ENCODE measurements at regions not wholly inside any gene's neighbourhood (a gene's known extent, or its start where the extent isn't known, plus 50 kb on each side); places are given as distances from the start of the nearest gene placed in this dataset.

DNA sequence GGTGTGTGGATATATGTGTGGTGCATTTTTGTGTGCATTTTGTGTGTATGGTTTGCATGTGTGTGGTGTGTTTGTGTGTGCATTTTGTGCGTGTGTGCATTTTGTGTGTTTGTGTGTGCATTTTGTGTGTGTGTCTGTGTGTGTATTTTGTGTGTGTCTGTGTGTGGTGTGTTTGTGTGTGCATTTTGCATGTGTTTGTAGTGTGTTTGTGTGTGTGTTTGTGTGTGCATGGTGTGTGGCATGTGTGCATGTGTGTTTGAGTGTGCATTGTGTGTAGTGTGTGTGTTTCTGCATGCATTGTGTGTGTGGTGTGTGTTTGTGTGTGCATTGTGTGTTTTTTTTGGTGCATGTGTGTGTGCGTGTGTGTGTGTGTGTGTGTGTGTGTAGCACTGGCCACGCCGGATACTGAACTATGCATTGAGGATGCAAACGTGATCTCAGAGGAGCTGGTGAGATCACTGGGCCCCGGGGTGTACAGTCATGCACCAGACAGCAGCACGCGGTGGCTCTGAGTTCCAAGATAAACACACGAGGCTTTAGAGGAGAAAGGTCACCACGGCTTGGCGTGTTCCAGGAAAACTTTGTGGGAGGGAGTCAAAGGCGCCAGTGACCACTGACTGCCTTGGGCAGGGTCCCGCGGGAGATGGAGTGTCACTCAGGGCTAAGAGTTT, 106.6 kb upstream of the SHH start:
- H3K4me3 Mint-ChIP-seq: no peak overlapping the region; the same call in 2 of the 3 replicates
- DNase-seq (ENCODE audit: low spot score): no peak

More for the DNA sequence above, 106.6 kb upstream of the SHH start:
- no peak overlapping the region for H3K4me3 ChIP-seq
- no peaks in the 10 kb centered on the region for H4K20me1 ChIP-seq (replicated peaks; ENCODE audit: insufficient read depth)
- H3K4me1 Mint-ChIP-seq: peaks cover 12% of the 10 kb centered on the region
- H2AFZ ChIP-seq: no peak overlapping the region
- no peaks in the 10 kb centered on the region; the same call in 2 of the 3 replicates for H3K9me3 Mint-ChIP-seq
- H3K79me2 ChIP-seq (replicated peaks; ENCODE audit: insufficient read depth): no peaks in the 10 kb centered on the region
- no peaks in the 10 kb centered on the region for H3F3A ChIP-seq (replicated peaks; ENCODE audit: low read depth)
- H3K27ac ChIP-seq (ENCODE audit: low read depth): no peak overlapping the region
- no peaks in the 10 kb centered on the region for H3K36me3 ChIP-seq (ENCODE audit: insufficient read depth)
- TF ChIP-seq, protein P1, sequence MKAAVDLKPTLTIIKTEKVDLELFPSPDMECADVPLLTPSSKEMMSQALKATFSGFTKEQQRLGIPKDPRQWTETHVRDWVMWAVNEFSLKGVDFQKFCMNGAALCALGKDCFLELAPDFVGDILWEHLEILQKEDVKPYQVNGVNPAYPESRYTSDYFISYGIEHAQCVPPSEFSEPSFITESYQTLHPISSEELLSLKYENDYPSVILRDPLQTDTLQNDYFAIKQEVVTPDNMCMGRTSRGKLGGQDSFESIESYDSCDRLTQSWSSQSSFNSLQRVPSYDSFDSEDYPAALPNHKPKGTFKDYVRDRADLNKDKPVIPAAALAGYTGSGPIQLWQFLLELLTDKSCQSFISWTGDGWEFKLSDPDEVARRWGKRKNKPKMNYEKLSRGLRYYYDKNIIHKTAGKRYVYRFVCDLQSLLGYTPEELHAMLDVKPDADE (IDR thresholded peaks at IDR 0.05): no peak
- TF ChIP-seq, protein P2, sequence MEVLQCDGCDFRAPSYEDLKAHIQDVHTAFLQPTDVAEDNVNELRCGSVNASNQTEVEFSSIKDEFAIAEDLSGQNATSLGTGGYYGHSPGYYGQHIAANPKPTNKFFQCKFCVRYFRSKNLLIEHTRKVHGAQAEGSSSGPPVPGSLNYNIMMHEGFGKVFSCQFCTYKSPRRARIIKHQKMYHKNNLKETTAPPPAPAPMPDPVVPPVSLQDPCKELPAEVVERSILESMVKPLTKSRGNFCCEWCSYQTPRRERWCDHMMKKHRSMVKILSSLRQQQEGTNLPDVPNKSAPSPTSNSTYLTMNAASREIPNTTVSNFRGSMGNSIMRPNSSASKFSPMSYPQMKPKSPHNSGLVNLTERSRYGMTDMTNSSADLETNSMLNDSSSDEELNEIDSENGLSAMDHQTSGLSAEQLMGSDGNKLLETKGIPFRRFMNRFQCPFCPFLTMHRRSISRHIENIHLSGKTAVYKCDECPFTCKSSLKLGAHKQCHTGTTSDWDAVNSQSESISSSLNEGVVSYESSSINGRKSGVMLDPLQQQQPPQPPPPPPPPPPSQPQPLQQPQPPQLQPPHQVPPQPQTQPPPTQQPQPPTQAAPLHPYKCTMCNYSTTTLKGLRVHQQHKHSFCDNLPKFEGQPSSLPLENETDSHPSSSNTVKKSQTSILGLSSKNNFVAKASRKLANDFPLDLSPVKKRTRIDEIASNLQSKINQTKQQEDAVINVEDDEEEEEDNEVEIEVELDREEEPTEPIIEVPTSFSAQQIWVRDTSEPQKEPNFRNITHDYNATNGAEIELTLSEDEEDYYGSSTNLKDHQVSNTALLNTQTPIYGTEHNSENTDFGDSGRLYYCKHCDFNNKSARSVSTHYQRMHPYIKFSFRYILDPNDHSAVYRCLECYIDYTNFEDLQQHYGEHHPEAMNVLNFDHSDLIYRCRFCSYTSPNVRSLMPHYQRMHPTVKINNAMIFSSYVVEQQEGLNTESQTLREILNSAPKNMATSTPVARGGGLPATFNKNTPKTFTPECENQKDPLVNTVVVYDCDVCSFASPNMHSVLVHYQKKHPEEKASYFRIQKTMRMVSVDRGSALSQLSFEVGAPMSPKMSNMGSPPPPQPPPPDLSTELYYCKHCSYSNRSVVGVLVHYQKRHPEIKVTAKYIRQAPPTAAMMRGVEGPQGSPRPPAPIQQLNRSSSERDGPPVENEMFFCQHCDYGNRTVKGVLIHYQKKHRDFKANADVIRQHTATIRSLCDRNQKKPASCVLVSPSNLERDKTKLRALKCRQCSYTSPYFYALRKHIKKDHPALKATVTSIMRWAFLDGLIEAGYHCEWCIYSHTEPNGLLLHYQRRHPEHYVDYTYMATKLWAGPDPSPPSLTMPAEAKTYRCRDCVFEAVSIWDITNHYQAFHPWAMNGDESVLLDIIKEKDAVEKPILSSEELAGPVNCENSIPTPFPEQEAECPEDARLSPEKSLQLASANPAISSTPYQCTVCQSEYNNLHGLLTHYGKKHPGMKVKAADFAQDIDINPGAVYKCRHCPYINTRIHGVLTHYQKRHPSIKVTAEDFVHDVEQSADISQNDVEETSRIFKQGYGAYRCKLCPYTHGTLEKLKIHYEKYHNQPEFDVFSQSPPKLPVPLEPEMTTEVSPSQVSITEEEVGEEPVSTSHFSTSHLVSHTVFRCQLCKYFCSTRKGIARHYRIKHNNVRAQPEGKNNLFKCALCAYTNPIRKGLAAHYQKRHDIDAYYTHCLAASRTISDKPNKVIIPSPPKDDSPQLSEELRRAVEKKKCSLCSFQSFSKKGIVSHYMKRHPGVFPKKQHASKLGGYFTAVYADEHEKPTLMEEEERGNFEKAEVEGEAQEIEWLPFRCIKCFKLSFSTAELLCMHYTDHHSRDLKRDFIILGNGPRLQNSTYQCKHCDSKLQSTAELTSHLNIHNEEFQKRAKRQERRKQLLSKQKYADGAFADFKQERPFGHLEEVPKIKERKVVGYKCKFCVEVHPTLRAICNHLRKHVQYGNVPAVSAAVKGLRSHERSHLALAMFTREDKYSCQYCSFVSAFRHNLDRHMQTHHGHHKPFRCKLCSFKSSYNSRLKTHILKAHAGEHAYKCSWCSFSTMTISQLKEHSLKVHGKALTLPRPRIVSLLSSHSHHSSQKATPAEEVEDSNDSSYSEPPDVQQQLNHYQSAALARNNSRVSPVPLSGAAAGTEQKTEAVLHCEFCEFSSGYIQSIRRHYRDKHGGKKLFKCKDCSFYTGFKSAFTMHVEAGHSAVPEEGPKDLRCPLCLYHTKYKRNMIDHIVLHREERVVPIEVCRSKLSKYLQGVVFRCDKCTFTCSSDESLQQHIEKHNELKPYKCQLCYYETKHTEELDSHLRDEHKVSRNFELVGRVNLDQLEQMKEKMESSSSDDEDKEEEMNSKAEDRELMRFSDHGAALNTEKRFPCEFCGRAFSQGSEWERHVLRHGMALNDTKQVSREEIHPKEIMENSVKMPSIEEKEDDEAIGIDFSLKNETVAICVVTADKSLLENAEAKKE (CRISPR knock-in tag; IDR thresholded peaks at IDR 0.05): no peak
- TF ChIP-seq, protein P3, sequence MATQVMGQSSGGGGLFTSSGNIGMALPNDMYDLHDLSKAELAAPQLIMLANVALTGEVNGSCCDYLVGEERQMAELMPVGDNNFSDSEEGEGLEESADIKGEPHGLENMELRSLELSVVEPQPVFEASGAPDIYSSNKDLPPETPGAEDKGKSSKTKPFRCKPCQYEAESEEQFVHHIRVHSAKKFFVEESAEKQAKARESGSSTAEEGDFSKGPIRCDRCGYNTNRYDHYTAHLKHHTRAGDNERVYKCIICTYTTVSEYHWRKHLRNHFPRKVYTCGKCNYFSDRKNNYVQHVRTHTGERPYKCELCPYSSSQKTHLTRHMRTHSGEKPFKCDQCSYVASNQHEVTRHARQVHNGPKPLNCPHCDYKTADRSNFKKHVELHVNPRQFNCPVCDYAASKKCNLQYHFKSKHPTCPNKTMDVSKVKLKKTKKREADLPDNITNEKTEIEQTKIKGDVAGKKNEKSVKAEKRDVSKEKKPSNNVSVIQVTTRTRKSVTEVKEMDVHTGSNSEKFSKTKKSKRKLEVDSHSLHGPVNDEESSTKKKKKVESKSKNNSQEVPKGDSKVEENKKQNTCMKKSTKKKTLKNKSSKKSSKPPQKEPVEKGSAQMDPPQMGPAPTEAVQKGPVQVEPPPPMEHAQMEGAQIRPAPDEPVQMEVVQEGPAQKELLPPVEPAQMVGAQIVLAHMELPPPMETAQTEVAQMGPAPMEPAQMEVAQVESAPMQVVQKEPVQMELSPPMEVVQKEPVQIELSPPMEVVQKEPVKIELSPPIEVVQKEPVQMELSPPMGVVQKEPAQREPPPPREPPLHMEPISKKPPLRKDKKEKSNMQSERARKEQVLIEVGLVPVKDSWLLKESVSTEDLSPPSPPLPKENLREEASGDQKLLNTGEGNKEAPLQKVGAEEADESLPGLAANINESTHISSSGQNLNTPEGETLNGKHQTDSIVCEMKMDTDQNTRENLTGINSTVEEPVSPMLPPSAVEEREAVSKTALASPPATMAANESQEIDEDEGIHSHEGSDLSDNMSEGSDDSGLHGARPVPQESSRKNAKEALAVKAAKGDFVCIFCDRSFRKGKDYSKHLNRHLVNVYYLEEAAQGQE (IDR thresholded peaks at IDR 0.05; ENCODE audit: unreplicated experiment): no peak
- TF ChIP-seq CREB1 (CRISPR knock-in tag; IDR thresholded peaks at IDR 0.05; ENCODE audit: low read depth): no peak
- TF ChIP-seq EZH2phosphoT487 (IDR thresholded peaks at IDR 0.05; ENCODE audit: unreplicated experiment): no peak
- TF ChIP-seq ZNF331 (CRISPR knock-in tag; IDR thresholded peaks at IDR 0.05; ENCODE audit: low read depth): no peak
- no peak for TF ChIP-seq JUNB (IDR thresholded peaks at IDR 0.05; ENCODE audit: unreplicated experiment)
- TF ChIP-seq, protein P4, sequence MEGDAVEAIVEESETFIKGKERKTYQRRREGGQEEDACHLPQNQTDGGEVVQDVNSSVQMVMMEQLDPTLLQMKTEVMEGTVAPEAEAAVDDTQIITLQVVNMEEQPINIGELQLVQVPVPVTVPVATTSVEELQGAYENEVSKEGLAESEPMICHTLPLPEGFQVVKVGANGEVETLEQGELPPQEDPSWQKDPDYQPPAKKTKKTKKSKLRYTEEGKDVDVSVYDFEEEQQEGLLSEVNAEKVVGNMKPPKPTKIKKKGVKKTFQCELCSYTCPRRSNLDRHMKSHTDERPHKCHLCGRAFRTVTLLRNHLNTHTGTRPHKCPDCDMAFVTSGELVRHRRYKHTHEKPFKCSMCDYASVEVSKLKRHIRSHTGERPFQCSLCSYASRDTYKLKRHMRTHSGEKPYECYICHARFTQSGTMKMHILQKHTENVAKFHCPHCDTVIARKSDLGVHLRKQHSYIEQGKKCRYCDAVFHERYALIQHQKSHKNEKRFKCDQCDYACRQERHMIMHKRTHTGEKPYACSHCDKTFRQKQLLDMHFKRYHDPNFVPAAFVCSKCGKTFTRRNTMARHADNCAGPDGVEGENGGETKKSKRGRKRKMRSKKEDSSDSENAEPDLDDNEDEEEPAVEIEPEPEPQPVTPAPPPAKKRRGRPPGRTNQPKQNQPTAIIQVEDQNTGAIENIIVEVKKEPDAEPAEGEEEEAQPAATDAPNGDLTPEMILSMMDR (conservative IDR thresholded peaks at IDR 0.05; ENCODE audit: low read depth in 2 of 2): no peak
- no peak for TF ChIP-seq POLR2AphosphoS5 (IDR thresholded peaks at IDR 0.05; ENCODE audit: low read depth)
- no peak for TF ChIP-seq EZH2 (IDR thresholded peaks at IDR 0.05; ENCODE audit: low read depth, unreplicated experiment)
- H3K9me2 ChIP-seq (ENCODE audit: insufficient read depth): no peaks in the 10 kb centered on the region
- no peaks in the 10 kb centered on the region; the same call in 2 of the 3 replicates for H3K36me3 Mint-ChIP-seq (ENCODE audit: low read depth)
- H3K27me3 Mint-ChIP-seq (ENCODE audit: insufficient read depth, low read depth, poor library complexity): peaks cover 16% of the 10 kb centered on the region
- H3K27ac Mint-ChIP-seq: no peak overlapping the region
- no peak overlapping the region for H3K4me2 ChIP-seq
- ATAC-seq: no peak
- H3K4me1 ChIP-seq (ENCODE audit: insufficient read depth): no peaks in the 10 kb centered on the region
- no peaks in the 10 kb centered on the region for H3K27me3 ChIP-seq (ENCODE audit: insufficient read depth)

All from GM23338 (cell line).